ENCODE measurements at regions not wholly inside any gene's neighbourhood (a gene's known extent, or its start where the extent isn't known, plus 50 kb on each side); places are given as distances from the start of the nearest gene placed in this dataset.

GRCh38 chr4:162931286-162931685 is 235.4 kb downstream of the NAF1 start:
- no peak for TF ChIP-seq CTCF (IDR thresholded peaks at IDR 0.05)
- TF ChIP-seq POLR2A (IDR thresholded peaks at IDR 0.05), result no peak
